ENCODE measurements at regions not wholly inside any gene's neighbourhood (a gene's known extent, or its start where the extent isn't known, plus 50 kb on each side); places are given as distances from the start of the nearest gene placed in this dataset.

- Histone ChIP-seq H3K36me3 (no peaks in the 10 kb centered on the region), H3K9me3 (no peaks in the 10 kb centered on the region), H3K4me3 (no peak overlapping the region), H3K27ac (no peak overlapping the region), H3K4me1 (no peaks in the 10 kb centered on the region), H3K27me3 (no peaks in the 10 kb centered on the region)
- intact Hi-C loops (cut with DNase I; ENCODE audit: low total_unique reads): loop anchor here (10.0 kb wide), 1 partner anchor 825 kb away; no protein-coding TSS in a partner anchor
- no peak for DNase-seq (ENCODE audit: low spot score in 2 of 2)
- no peak for TF ChIP-seq POLR2A (IDR thresholded peaks at IDR 0.05)
- no peak for TF ChIP-seq POLR2AphosphoS5 (IDR thresholded peaks at IDR 0.05)
- TF ChIP-seq CTCF (IDR thresholded peaks at IDR 0.05): no peak
Observed at GRCh38 chr7:51789489-51789888, 472.9 kb upstream of the COBL start.

GRCh38 chr7:51786284-51786683 is 469.7 kb upstream of the COBL start:
- Histone ChIP-seq H3K27ac (no peak overlapping the region), H3K4me1 (no peaks in the 10 kb centered on the region), H3K27me3 (no peaks in the 10 kb centered on the region), H3K36me3 (no peaks in the 10 kb centered on the region), H3K9me3 (no peaks in the 10 kb centered on the region), H3K4me3 (no peak overlapping the region)
- intact Hi-C loops (cut with DNase I; ENCODE audit: low total_unique reads): loop anchor here (10.0 kb wide), 1 partner anchor 821 kb away; no protein-coding TSS in a partner anchor
- TF ChIP-seq POLR2AphosphoS5 (IDR thresholded peaks at IDR 0.05): no peak
- no peak for TF ChIP-seq CTCF (IDR thresholded peaks at IDR 0.05)
- TF ChIP-seq POLR2A (IDR thresholded peaks at IDR 0.05): no peak
- no peak for DNase-seq (ENCODE audit: low spot score in 2 of 2)

DNA sequence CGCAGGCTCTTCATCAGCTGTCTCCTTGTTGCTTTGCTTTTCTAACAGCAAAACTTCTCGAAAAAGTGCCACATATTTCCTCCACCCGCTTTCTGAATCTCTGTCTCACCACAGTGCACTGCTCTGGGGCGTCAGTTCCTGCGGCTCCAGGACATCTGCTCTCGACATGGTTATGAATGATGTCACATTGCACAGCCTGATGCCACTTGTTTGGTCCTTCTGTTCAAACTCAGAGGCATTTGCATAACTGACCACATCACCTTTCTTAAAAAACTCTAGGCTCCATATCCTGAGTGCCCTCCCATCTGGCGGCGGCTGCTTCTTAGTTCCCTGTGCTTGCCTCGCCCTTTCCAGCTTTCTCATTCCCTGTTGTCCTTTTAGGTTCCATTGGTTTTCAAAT is 469.3 kb upstream of the COBL start:
- TF ChIP-seq POLR2A (IDR thresholded peaks at IDR 0.05) (no peak), CTCF (IDR thresholded peaks at IDR 0.05) (no peak), POLR2AphosphoS5 (IDR thresholded peaks at IDR 0.05) (no peak)
- Histone ChIP-seq H3K27me3 (no peaks in the 10 kb centered on the region), H3K4me3 (no peak overlapping the region), H3K9me3 (no peaks in the 10 kb centered on the region), H3K27ac (no peak overlapping the region), H3K36me3 (no peaks in the 10 kb centered on the region), H3K4me1 (no peaks in the 10 kb centered on the region)
- intact Hi-C loops (cut with DNase I; ENCODE audit: low total_unique reads): loop anchor here (10.0 kb wide), 1 partner anchor 821 kb away; no protein-coding TSS in a partner anchor
- no peak for DNase-seq (ENCODE audit: low spot score in 2 of 2)

GRCh38 chr7:51785171-51785570 is 468.6 kb upstream of the COBL start:
- TF ChIP-seq POLR2AphosphoS5 (IDR thresholded peaks at IDR 0.05) (no peak), POLR2A (IDR thresholded peaks at IDR 0.05) (no peak)
- Histone ChIP-seq H3K9me3 (no peaks in the 10 kb centered on the region), H3K4me3 (no peak overlapping the region), H3K27ac (no peak overlapping the region), H3K4me1 (no peaks in the 10 kb centered on the region), H3K27me3 (no peaks in the 10 kb centered on the region), H3K36me3 (no peaks in the 10 kb centered on the region)
- DNase-seq (ENCODE audit: low spot score in 2 of 2): no peak
- intact Hi-C loops (cut with DNase I; ENCODE audit: low total_unique reads): loop anchor here (10.0 kb wide), 1 partner anchor 820 kb away; no protein-coding TSS in a partner anchor

DNA sequence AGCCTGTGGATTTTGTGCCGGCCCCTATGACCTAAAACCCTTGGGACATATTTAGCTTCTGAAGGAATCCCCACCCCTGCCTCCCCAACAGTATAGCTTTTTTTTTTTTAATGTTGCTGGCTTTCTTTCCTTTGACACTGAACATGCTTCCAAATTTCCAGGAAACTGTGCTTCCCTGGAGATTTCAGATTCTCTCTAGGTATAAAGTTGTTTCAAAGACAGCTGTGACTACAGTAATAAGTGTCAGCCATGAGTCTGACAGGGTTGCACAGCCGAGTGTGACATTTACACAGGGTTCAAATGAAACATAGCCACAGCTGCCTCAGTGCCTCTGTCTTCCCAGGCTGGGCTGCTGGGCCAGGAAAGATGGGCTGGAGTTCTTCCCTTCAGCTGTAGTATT is 466.6 kb upstream of the COBL start:
- H3K27me3 ChIP-seq: no peaks in the 10 kb centered on the region
- no peak overlapping the region for H3K27ac ChIP-seq
- TF ChIP-seq CTCF (IDR thresholded peaks at IDR 0.05) (no peak), POLR2A (IDR thresholded peaks at IDR 0.05) (no peak), POLR2AphosphoS5 (IDR thresholded peaks at IDR 0.05) (no peak)
- no peak for DNase-seq (ENCODE audit: low spot score in 2 of 2)
- no peaks in the 10 kb centered on the region for H3K36me3 ChIP-seq
- H3K4me1 ChIP-seq: no peaks in the 10 kb centered on the region
- intact Hi-C loops (cut with DNase I; ENCODE audit: low total_unique reads): loop anchor here (10.0 kb wide), 1 partner anchor 818 kb away; no protein-coding TSS in a partner anchor
- no peak overlapping the region for H3K4me3 ChIP-seq
- no peaks in the 10 kb centered on the region for H3K9me3 ChIP-seq

DNA sequence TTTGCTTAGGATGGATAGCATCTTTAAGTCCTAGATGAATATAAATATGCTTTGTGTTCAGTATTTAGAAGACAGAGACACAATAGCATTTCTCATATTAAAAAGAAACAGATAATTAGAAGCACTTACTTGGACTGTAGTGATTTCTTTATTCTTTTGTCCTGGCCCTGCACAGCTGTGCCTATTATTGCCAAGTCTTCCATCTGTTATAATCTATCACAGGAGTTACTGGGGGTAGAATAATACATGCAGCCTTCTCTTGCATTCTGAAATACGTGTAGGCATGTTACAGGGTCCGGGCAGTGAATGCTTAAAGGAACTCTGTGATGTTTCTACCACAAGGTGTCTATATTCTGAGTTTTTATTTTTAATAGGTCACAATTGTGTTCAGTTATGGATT is 461.5 kb upstream of the COBL start:
- no peak overlapping the region for H3K4me3 ChIP-seq
- no peak for TF ChIP-seq POLR2AphosphoS5 (IDR thresholded peaks at IDR 0.05)
- no peaks in the 10 kb centered on the region for H3K9me3 ChIP-seq
- H3K4me1 ChIP-seq: no peaks in the 10 kb centered on the region
- DNase-seq (ENCODE audit: low spot score in 2 of 2): no peak
- intact Hi-C loops (cut with DNase I; ENCODE audit: low total_unique reads): no loop called here
- H3K27ac ChIP-seq: no peak overlapping the region
- H3K36me3 ChIP-seq: no peaks in the 10 kb centered on the region
- H3K27me3 ChIP-seq: no peaks in the 10 kb centered on the region

Data from breast epithelium (tissue), 4 donors.